ENCODE measurements at regions not wholly inside any gene's neighbourhood (a gene's known extent, or its start where the extent isn't known, plus 50 kb on each side); places are given as distances from the start of the nearest gene placed in this dataset.

GRCh38 chr5:2142456-2142954, 259.8 kb upstream of the IRX4 start:
- no peaks in the 10 kb centered on the region for H3K27me3 ChIP-seq (ENCODE audit: control insufficient read depth, insufficient read depth, low read length)
- H3K9me3 ChIP-seq (ENCODE audit: control insufficient read depth, low read depth, low read length): peaks cover 7% of the 10 kb centered on the region
- no peak overlapping the region for H3K4me3 ChIP-seq (ENCODE audit: low read length)
- H3K27ac ChIP-seq (ENCODE audit: low read length): no peak overlapping the region
- no peaks in the 10 kb centered on the region for H3K36me3 ChIP-seq (ENCODE audit: control insufficient read depth, low read depth, low read length)
- H3K9ac ChIP-seq (ENCODE audit: low read length): no peak overlapping the region
- H3K4me1 ChIP-seq (ENCODE audit: control insufficient read depth, low read depth, low read length): no peaks in the 10 kb centered on the region

- Histone ChIP-seq H3K4me3 (ENCODE audit: low read length) (no peak overlapping the region), H3K27ac (ENCODE audit: low read length) (no peak overlapping the region), H3K36me3 (ENCODE audit: control insufficient read depth, low read depth, low read length) (no peaks in the 10 kb centered on the region), H3K9me3 (ENCODE audit: control insufficient read depth, low read depth, low read length) (peaks cover 7% of the 10 kb centered on the region), H3K27me3 (ENCODE audit: control insufficient read depth, insufficient read depth, low read length) (no peaks in the 10 kb centered on the region), H3K4me1 (ENCODE audit: control insufficient read depth, low read depth, low read length) (no peaks in the 10 kb centered on the region), H3K9ac (ENCODE audit: low read length) (no peak overlapping the region)
Measured at GRCh38 chr5:2141254-2142000, 258.7 kb upstream of the IRX4 start.

GRCh38 chr5:2140501-2141175, 257.9 kb upstream of the IRX4 start:
- H3K9me3 ChIP-seq (ENCODE audit: control insufficient read depth, low read depth, low read length): peaks cover 7% of the 10 kb centered on the region
- no peak overlapping the region for H3K4me3 ChIP-seq (ENCODE audit: low read length)
- H3K36me3 ChIP-seq (ENCODE audit: control insufficient read depth, low read depth, low read length): no peaks in the 10 kb centered on the region
- H3K4me1 ChIP-seq (ENCODE audit: control insufficient read depth, low read depth, low read length): no peaks in the 10 kb centered on the region
- no peak overlapping the region for H3K9ac ChIP-seq (ENCODE audit: low read length)
- no peak overlapping the region for H3K27ac ChIP-seq (ENCODE audit: low read length)
- H3K27me3 ChIP-seq (ENCODE audit: control insufficient read depth, insufficient read depth, low read length): no peaks in the 10 kb centered on the region

- no peaks in the 10 kb centered on the region for H3K36me3 ChIP-seq (ENCODE audit: control insufficient read depth, low read depth, low read length)
- no peaks in the 10 kb centered on the region for H3K4me1 ChIP-seq (ENCODE audit: control insufficient read depth, low read depth, low read length)
- no peak overlapping the region for H3K4me3 ChIP-seq (ENCODE audit: low read length)
- H3K9ac ChIP-seq (ENCODE audit: low read length): no peak overlapping the region
- H3K27ac ChIP-seq (ENCODE audit: low read length): no peak overlapping the region
- H3K27me3 ChIP-seq (ENCODE audit: control insufficient read depth, insufficient read depth, low read length): no peaks in the 10 kb centered on the region
- no peaks in the 10 kb centered on the region for H3K9me3 ChIP-seq (ENCODE audit: control insufficient read depth, low read depth, low read length)
Measured at GRCh38 chr5:2139478-2139877, 256.8 kb upstream of the IRX4 start.

GRCh38 chr5:2138896-2139295, 256.2 kb upstream of the IRX4 start:
- Histone ChIP-seq H3K36me3 (ENCODE audit: control insufficient read depth, low read depth, low read length) (no peaks in the 10 kb centered on the region), H3K27ac (ENCODE audit: low read length) (no peak overlapping the region), H3K9me3 (ENCODE audit: control insufficient read depth, low read depth, low read length) (no peaks in the 10 kb centered on the region), H3K4me1 (ENCODE audit: control insufficient read depth, low read depth, low read length) (no peaks in the 10 kb centered on the region), H3K27me3 (ENCODE audit: control insufficient read depth, insufficient read depth, low read length) (no peaks in the 10 kb centered on the region), H3K4me3 (ENCODE audit: low read length) (no peak overlapping the region), H3K9ac (ENCODE audit: low read length) (no peak overlapping the region)

GRCh38 chr5:2137444-2138050, 254.8 kb upstream of the IRX4 start:
- Histone ChIP-seq H3K27ac (ENCODE audit: low read length) (no peak overlapping the region), H3K27me3 (ENCODE audit: control insufficient read depth, insufficient read depth, low read length) (no peaks in the 10 kb centered on the region), H3K36me3 (ENCODE audit: control insufficient read depth, low read depth, low read length) (no peaks in the 10 kb centered on the region)

GRCh38 chr5:2136728-2137333, 254.1 kb upstream of the IRX4 start:
- H3K27me3 ChIP-seq (ENCODE audit: control insufficient read depth, insufficient read depth, low read length): no peaks in the 10 kb centered on the region
- no peak overlapping the region for H3K9ac ChIP-seq (ENCODE audit: low read length)
- no peaks in the 10 kb centered on the region for H3K9me3 ChIP-seq (ENCODE audit: control insufficient read depth, low read depth, low read length)
- no peaks in the 10 kb centered on the region for H3K36me3 ChIP-seq (ENCODE audit: control insufficient read depth, low read depth, low read length)
- no peak overlapping the region for H3K4me3 ChIP-seq (ENCODE audit: low read length)
- no peaks in the 10 kb centered on the region for H3K4me1 ChIP-seq (ENCODE audit: control insufficient read depth, low read depth, low read length)
- H3K27ac ChIP-seq (ENCODE audit: low read length): no peak overlapping the region

More at GRCh38 chr5:2137444-2138050, 254.8 kb upstream of the IRX4 start:
- Histone ChIP-seq H3K4me3 (ENCODE audit: low read length) (no peak overlapping the region), H3K9ac (ENCODE audit: low read length) (no peak overlapping the region), H3K9me3 (ENCODE audit: control insufficient read depth, low read depth, low read length) (no peaks in the 10 kb centered on the region), H3K4me1 (ENCODE audit: control insufficient read depth, low read depth, low read length) (no peaks in the 10 kb centered on the region)

GRCh38 chr5:2135833-2136232, 253.1 kb upstream of the IRX4 start:
- Histone ChIP-seq H3K9me3 (ENCODE audit: control insufficient read depth, low read depth, low read length) (no peaks in the 10 kb centered on the region), H3K27ac (ENCODE audit: low read length) (no peak overlapping the region), H3K4me3 (ENCODE audit: low read length) (no peak overlapping the region), H3K9ac (ENCODE audit: low read length) (no peak overlapping the region), H3K27me3 (ENCODE audit: control insufficient read depth, insufficient read depth, low read length) (no peaks in the 10 kb centered on the region), H3K4me1 (ENCODE audit: control insufficient read depth, low read depth, low read length) (no peaks in the 10 kb centered on the region), H3K36me3 (ENCODE audit: control insufficient read depth, low read depth, low read length) (no peaks in the 10 kb centered on the region)

- no peaks in the 10 kb centered on the region for H3K4me1 ChIP-seq (ENCODE audit: control insufficient read depth, low read depth, low read length)
- no peak overlapping the region for H3K4me3 ChIP-seq (ENCODE audit: low read length)
- H3K9me3 ChIP-seq (ENCODE audit: control insufficient read depth, low read depth, low read length): no peaks in the 10 kb centered on the region
- no peaks in the 10 kb centered on the region for H3K36me3 ChIP-seq (ENCODE audit: control insufficient read depth, low read depth, low read length)
- no peak overlapping the region for H3K9ac ChIP-seq (ENCODE audit: low read length)
- no peaks in the 10 kb centered on the region for H3K27me3 ChIP-seq (ENCODE audit: control insufficient read depth, insufficient read depth, low read length)
- H3K27ac ChIP-seq (ENCODE audit: low read length): no peak overlapping the region
Measured at GRCh38 chr5:2135354-2135753, 252.6 kb upstream of the IRX4 start.

- H3K27ac ChIP-seq (ENCODE audit: low read length): no peak overlapping the region
- H3K4me3 ChIP-seq (ENCODE audit: low read length): no peak overlapping the region
- H3K36me3 ChIP-seq (ENCODE audit: control insufficient read depth, low read depth, low read length): no peaks in the 10 kb centered on the region
- no peaks in the 10 kb centered on the region for H3K9me3 ChIP-seq (ENCODE audit: control insufficient read depth, low read depth, low read length)
- H3K27me3 ChIP-seq (ENCODE audit: control insufficient read depth, insufficient read depth, low read length): no peaks in the 10 kb centered on the region
- H3K4me1 ChIP-seq (ENCODE audit: control insufficient read depth, low read depth, low read length): no peaks in the 10 kb centered on the region
- H3K9ac ChIP-seq (ENCODE audit: low read length): no peak overlapping the region
Measured at GRCh38 chr5:2134543-2135292, 252.0 kb upstream of the IRX4 start.

- no peaks in the 10 kb centered on the region for H3K4me1 ChIP-seq (ENCODE audit: control insufficient read depth, low read depth, low read length)
- no peaks in the 10 kb centered on the region for H3K27me3 ChIP-seq (ENCODE audit: control insufficient read depth, insufficient read depth, low read length)
- H3K27ac ChIP-seq (ENCODE audit: low read length): no peak overlapping the region
- no peaks in the 10 kb centered on the region for H3K36me3 ChIP-seq (ENCODE audit: control insufficient read depth, low read depth, low read length)
- no peak overlapping the region for H3K4me3 ChIP-seq (ENCODE audit: low read length)
- H3K9me3 ChIP-seq (ENCODE audit: control insufficient read depth, low read depth, low read length): no peaks in the 10 kb centered on the region
- no peak overlapping the region for H3K9ac ChIP-seq (ENCODE audit: low read length)
Measured at GRCh38 chr5:2133936-2134335, 251.2 kb upstream of the IRX4 start.
